GM12891 (cell line): ENCODE measurements at regions not wholly inside any gene's neighbourhood (a gene's known extent, or its start where the extent isn't known, plus 50 kb on each side); places are given as distances from the start of the nearest gene placed in this dataset.

Experiments
- PAX5 ChIP-seq: IDR thresholded peaks from 2 replicates; pipeline ENCODE4 v1.6.1; 2011; ENCODE audit warnings: low read length, moderate library complexity, mild to moderate bottlenecking; ENCODE audit not compliant: insufficient read depth, severe bottlenecking
- POLR2A ChIP-seq: IDR thresholded peaks from 2 replicates; pipeline ENCODE4 v1.6.1; 2011; ENCODE audit warnings: low read depth, low read length, control low read depth
- POLR2AphosphoS5 ChIP-seq: IDR thresholded peaks from 2 replicates; pipeline ENCODE4 v1.6.1; 2011; ENCODE audit warnings: low read depth, low read length, control low read depth
- TAF1 ChIP-seq: IDR thresholded peaks from 2 replicates; pipeline ENCODE4 v1.6.1; 2011; ENCODE audit warnings: low read depth, low read length, control low read depth

- no peak for TF ChIP-seq TAF1
- no peak for TF ChIP-seq POLR2AphosphoS5
- TF ChIP-seq POLR2A, result no peak
- no peak for TF ChIP-seq PAX5
Measured at GRCh38 chr3:4125576-4125975, 177.6 kb upstream of the SETMAR start.
